GM12874 (cell line): ENCODE measurements at regions not wholly inside any gene's neighbourhood (a gene's known extent, or its start where the extent isn't known, plus 50 kb on each side); places are given as distances from the start of the nearest gene placed in this dataset.

Source experiments
- TF ChIP-seq, protein P1 (sequence below): IDR thresholded peaks from 2 replicates; pipeline ENCODE4 v1.5.1; 2011; ENCODE audit warnings: low read depth, mild to moderate bottlenecking, control low read depth, low read length, moderate library complexity; ENCODE audit not compliant: insufficient read depth

- TF ChIP-seq, protein P1, sequence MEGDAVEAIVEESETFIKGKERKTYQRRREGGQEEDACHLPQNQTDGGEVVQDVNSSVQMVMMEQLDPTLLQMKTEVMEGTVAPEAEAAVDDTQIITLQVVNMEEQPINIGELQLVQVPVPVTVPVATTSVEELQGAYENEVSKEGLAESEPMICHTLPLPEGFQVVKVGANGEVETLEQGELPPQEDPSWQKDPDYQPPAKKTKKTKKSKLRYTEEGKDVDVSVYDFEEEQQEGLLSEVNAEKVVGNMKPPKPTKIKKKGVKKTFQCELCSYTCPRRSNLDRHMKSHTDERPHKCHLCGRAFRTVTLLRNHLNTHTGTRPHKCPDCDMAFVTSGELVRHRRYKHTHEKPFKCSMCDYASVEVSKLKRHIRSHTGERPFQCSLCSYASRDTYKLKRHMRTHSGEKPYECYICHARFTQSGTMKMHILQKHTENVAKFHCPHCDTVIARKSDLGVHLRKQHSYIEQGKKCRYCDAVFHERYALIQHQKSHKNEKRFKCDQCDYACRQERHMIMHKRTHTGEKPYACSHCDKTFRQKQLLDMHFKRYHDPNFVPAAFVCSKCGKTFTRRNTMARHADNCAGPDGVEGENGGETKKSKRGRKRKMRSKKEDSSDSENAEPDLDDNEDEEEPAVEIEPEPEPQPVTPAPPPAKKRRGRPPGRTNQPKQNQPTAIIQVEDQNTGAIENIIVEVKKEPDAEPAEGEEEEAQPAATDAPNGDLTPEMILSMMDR = no peak
These were observed 119.7 kb upstream of the PCDH7 start for GRCh38 chr4:30600246-30601017.

DNA sequence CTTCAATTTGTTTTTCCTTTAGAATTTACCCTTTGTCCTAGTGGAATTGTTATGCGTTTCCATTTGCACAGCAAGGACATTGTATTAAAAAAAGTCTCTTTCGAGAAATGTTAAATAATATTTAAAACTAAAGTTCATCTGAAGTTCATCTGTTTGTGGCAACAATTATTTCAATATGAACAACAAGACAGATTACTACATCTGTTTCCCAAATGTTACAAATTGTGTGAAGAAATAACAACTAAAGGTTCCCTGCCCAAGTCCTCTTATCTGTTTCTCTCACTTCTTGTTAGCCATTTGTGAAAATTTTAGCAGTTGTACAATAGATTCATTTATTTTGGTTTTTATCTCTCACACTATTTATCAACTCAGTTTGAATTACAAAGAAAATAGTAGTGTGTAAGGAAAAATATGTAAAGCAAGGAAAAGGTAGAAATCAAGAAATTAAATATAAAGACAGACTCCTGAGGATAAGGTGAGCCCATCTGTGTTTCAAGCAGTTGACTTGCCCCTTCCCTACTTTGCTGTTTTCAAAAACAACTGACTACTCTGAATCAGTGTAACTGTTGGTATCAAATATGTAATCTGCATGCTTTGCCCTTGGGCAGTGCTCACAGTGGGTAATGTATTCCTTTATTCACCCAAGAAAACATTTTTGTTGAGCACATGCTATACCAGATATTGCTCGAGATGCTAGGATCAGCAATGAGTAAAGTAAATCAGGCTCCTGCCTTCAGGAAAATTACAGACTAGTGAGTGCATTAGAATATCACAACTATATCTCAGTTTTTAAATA is 118.9 kb upstream of the PCDH7 start:
- TF ChIP-seq, protein P1 = no peak

DNA sequence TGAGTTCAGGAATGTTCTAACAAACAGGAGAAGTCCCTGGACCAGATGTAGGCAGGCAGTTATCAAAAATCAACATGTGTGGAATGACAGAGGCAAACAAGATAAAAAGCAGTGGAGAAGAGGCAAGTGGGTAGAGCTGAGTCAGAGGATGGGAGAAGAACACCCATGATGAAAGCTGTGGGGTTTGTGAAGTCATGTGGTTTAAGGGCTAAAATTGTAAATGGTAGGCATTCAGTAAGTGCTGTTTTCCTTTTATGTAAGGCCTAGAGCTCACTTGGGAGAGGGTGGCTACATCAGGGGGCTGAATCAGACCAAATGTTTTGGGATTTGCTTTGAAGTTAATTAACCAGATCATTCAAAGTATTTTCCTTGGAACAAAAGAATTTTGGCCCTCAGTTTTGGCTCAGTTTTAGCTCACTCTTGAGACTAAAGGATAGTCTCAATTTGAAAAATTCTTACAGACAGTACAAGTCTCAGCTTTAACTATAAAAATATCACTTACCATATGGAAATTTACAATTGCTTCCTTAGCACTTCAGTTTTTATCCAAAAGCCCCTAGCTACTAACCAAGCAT is 114.5 kb upstream of the PCDH7 start:
- TF ChIP-seq, protein P1 = no peak

GRCh38 chr4:30610361-30610760 is 109.8 kb upstream of the PCDH7 start:
- TF ChIP-seq, protein P1 = no peak

DNA sequence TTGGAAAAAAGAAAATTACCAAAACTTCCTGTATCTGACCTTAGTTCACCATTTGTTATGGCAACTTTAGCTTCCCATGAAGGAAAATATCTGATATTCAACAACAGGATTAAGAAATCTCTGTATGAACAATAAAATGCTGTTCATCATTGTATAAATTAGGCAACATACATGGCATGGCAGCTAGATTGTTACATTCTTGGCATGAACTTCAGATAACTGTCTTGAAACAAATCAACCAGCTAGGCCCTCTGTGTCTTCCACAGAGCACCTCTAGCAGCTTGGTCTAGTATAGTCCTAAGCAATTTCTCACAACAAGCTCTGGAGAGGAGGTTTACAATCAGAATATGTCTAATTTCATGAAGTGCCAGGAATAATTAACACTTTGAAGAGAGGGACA is 105.4 kb upstream of the PCDH7 start:
- TF ChIP-seq, protein P1 = no peak

DNA sequence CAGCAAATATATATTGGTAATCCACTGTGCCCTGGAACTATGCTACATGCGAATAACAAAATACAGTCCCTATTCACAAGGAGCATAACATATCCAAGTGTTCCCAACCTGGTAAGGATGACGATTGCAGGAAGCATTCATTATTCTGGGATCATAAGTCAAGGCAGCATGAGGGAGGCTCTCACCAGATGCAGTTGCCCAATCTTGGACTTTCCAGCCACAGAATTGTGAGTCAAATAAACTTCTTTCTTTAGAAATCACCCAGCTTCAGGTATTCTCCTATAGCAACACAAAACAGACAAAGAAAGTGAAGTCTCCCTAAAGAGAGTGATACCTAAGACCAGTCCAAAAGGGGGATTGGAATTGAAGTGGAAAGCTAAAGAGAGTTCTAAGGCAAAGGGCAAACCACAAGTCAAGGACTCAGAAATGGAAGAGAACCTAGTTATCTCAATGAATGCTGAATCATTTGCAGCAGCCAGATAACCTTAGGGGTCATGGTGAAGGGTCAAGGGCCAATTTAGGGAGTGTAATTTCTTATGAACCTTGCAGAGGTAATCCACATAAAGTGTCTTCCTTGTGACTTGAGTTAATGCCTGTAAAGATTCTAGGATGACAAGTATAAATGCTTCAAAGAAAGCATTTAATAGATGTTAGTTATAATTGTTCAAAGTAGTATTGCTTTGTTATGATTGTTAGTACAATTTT is 103.1 kb upstream of the PCDH7 start:
- TF ChIP-seq, protein P1 = no peak

DNA sequence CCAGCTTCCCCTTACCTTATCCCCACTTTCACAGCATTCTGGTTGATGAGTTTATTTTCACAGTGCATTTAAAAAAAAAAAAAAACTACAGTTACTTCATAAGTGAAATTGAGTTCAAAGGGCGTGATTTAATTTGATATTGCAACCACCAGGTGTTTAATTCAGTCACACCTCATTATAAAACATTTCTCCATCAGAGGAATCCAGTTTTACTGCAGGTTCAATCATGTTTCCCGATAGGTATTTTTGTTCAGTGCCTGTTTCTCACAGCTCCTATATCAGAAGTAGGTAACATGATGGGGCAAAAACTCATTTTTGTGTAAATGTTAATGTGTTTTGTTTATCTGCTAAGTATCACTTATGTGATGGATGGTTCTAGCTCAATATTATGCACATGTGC is 102.3 kb upstream of the PCDH7 start:
- TF ChIP-seq, protein P1 = no peak
